ENCODE measurements at regions not wholly inside any gene's neighbourhood (a gene's known extent, or its start where the extent isn't known, plus 50 kb on each side); places are given as distances from the start of the nearest gene placed in this dataset.

DNA sequence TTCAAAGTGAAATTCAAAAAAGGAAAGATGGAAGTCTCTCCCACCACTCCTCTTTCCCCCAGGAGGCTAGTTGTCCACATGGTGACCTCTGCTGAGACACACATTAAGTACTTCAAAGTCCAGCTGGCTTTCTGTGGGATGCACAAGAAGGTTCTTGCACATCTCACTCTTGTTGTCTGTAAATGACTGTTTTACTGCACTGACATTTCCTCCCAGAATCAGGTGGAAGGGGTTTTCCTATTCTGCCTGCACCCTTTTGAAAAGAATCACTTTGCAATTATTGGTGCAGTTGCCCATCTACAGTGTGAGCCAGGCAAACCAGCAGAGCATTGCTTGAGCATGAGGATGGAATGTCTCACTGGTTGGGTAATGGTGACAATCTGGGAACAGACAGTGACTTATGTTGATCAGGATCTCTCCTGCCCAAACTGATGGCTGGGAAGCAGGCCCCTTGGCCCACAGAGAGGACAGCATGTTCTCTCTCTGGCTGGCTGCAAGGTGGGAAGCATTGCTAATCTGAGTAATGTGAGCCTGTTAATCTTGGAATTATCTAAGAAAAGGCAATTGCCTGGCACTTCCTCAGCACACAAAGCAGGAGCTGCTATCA lies 347.7 kb upstream of the SATB1 start:
- peak; percentile 46 for DNase-seq
- H3K4me3 ChIP-seq (ENCODE audit: low read depth, low read length), result no peak overlapping the region
- H3K27ac ChIP-seq, result no peak overlapping the region
- TF ChIP-seq, protein P1, sequence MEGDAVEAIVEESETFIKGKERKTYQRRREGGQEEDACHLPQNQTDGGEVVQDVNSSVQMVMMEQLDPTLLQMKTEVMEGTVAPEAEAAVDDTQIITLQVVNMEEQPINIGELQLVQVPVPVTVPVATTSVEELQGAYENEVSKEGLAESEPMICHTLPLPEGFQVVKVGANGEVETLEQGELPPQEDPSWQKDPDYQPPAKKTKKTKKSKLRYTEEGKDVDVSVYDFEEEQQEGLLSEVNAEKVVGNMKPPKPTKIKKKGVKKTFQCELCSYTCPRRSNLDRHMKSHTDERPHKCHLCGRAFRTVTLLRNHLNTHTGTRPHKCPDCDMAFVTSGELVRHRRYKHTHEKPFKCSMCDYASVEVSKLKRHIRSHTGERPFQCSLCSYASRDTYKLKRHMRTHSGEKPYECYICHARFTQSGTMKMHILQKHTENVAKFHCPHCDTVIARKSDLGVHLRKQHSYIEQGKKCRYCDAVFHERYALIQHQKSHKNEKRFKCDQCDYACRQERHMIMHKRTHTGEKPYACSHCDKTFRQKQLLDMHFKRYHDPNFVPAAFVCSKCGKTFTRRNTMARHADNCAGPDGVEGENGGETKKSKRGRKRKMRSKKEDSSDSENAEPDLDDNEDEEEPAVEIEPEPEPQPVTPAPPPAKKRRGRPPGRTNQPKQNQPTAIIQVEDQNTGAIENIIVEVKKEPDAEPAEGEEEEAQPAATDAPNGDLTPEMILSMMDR (IDR thresholded peaks at IDR 0.05; ENCODE audit: low read depth, low read length), result no peak
- no peaks in the 10 kb centered on the region for H3K9me3 ChIP-seq (ENCODE audit: severe bottlenecking)
- no peaks in the 10 kb centered on the region for H3K27me3 ChIP-seq (ENCODE audit: insufficient read depth, low read depth, severe bottlenecking)
- no peaks in the 10 kb centered on the region for H3K36me3 ChIP-seq

DNA sequence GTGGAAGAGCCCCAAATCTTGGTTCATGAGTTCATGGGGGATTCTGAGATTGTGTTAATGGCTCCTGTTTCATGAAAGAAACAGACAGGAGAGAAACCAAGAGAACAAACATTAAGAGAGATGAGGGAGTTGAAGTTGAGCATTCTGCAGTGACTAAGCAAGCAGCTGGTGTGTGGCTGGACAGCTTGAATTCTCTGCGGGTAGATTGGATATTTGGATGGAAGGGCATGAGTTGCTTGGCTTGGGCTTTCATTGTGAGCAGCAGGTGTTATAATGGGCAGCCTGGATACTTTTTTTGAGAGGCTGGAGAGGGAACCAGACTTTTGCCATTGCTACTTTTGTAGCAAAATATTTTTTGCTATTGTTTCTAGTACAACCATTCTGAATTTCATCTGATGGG lies 346.8 kb upstream of the SATB1 start:
- Histone ChIP-seq H3K27ac (no peak overlapping the region), H3K4me3 (ENCODE audit: low read depth, low read length) (no peak overlapping the region), H3K27me3 (ENCODE audit: insufficient read depth, low read depth, severe bottlenecking) (no peaks in the 10 kb centered on the region), H3K9me3 (ENCODE audit: severe bottlenecking) (no peaks in the 10 kb centered on the region), H3K36me3 (no peaks in the 10 kb centered on the region)
- no peak for DNase-seq
- TF ChIP-seq, protein P1 (IDR thresholded peaks at IDR 0.05; ENCODE audit: low read depth, low read length), result no peak

DNA sequence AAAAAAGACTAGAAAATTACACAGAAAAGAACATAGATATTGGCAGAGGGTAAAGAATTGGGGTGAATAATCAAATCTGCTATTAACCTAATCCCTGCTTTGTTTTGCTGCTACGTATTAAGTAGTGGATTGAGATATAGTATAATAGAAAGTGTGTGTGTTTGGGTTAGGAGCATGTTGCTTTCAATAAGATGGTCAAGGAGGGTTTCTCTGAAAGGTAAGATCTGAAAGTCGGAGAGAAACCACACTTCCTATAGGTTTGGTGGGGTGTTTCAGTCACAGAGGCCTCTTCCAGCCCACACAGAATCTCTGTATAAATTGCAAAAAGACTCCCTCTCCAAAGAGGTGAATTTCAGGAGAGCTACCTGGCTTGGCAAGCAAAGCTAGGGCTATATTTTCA lies 345.7 kb upstream of the SATB1 start:
- Histone ChIP-seq H3K36me3 (no peaks in the 10 kb centered on the region), H3K27ac (no peak overlapping the region)

DNA sequence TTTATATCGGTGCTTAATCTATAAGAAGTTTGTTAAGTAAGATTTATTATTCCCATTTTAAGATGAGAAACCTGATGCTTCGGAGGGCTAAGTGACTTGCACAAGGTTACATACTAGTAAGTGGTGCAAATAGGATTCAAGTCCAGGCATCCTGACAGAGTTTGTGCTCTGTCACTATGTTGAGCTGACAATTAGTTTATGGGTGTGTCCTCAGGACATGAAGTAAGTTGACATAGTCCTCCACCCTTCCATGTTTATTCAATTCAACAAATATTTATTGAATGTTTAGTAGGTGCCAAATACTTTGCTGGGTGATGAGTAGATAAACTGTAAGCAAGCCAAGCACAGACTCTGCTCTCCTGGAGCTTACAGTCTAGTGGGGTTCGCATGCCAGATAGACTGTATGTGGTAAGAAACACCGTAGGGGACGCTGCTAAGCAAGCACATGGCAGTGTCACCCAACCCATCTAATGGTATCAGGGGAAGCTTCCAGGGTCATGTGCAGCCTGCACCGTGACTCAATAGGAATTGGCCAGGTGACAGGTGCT lies 342.7 kb upstream of the SATB1 start:
- Histone ChIP-seq H3K36me3 (no peaks in the 10 kb centered on the region), H3K27me3 (ENCODE audit: insufficient read depth, low read depth, severe bottlenecking) (no peaks in the 10 kb centered on the region), H3K9me3 (ENCODE audit: severe bottlenecking) (no peaks in the 10 kb centered on the region), H3K4me3 (ENCODE audit: low read depth, low read length) (no peak overlapping the region), H3K27ac (no peak overlapping the region)
- DNase-seq, result no peak
- TF ChIP-seq, protein P1 (IDR thresholded peaks at IDR 0.05; ENCODE audit: low read depth, low read length), result no peak

More for the DNA sequence above, 345.7 kb upstream of the SATB1 start:
- H3K27me3 ChIP-seq (ENCODE audit: insufficient read depth, low read depth, severe bottlenecking), result no peaks in the 10 kb centered on the region
- no peaks in the 10 kb centered on the region for H3K9me3 ChIP-seq (ENCODE audit: severe bottlenecking)
- no peak overlapping the region for H3K4me3 ChIP-seq (ENCODE audit: low read depth, low read length)
- TF ChIP-seq, protein P1 (IDR thresholded peaks at IDR 0.05; ENCODE audit: low read depth, low read length), result no peak
- DNase-seq, result no peak

DNA sequence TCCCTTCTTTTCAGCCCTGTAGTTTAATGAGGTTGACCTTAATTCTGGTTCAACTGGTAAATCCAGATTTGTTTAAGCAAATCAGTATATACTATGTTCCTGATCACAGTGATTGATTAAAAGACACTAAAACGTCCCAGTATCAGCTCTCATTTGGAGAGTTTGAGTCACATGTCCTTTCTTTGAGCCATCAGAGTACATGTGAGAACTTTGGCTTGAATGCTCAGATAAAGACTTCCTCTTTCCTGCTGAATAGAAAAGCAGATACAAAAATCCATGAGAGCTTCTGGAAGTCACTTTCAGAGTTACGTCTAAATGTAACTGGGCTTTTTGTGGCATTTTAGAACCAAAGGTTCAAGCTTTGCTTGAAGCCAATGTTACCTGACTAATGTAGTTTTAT lies 341.8 kb upstream of the SATB1 start:
- no peaks in the 10 kb centered on the region for H3K36me3 ChIP-seq
- TF ChIP-seq, protein P1 (IDR thresholded peaks at IDR 0.05; ENCODE audit: low read depth, low read length), result no peak
- no peaks in the 10 kb centered on the region for H3K9me3 ChIP-seq (ENCODE audit: severe bottlenecking)
- H3K4me3 ChIP-seq (ENCODE audit: low read depth, low read length), result no peak overlapping the region
- no peak overlapping the region for H3K27ac ChIP-seq
- no peak for DNase-seq
- no peaks in the 10 kb centered on the region for H3K27me3 ChIP-seq (ENCODE audit: insufficient read depth, low read depth, severe bottlenecking)

DNA sequence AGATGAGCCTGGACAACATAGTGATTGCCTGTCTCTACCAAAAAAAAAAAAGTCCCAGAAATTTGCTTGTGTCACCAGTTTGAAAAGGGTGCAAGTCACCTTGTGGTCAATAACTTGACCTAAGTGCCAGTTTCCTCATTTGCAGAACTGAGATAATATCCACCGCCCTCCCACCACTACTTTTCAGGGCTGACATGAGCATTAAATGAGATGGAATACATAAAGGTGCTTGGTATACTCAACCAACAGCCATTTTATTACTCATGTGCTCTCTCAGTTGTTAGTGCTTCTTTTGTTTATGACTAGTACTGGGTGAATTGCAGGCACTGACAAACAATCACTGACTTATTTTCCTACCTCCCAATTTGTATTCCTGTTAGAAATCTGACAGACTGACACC lies 340.5 kb upstream of the SATB1 start:
- no peaks in the 10 kb centered on the region for H3K9me3 ChIP-seq (ENCODE audit: severe bottlenecking)
- H3K27me3 ChIP-seq (ENCODE audit: insufficient read depth, low read depth, severe bottlenecking), result no peaks in the 10 kb centered on the region
- H3K4me3 ChIP-seq (ENCODE audit: low read depth, low read length), result no peak overlapping the region
- H3K36me3 ChIP-seq, result no peaks in the 10 kb centered on the region
- no peak overlapping the region for H3K27ac ChIP-seq
- DNase-seq, result no peak
- TF ChIP-seq, protein P1 (IDR thresholded peaks at IDR 0.05; ENCODE audit: low read depth, low read length), result no peak

All from WERI-Rb-1 (cell line).